ENCODE measurements at regions not wholly inside any gene's neighbourhood (a gene's known extent, or its start where the extent isn't known, plus 50 kb on each side); places are given as distances from the start of the nearest gene placed in this dataset.

DNA sequence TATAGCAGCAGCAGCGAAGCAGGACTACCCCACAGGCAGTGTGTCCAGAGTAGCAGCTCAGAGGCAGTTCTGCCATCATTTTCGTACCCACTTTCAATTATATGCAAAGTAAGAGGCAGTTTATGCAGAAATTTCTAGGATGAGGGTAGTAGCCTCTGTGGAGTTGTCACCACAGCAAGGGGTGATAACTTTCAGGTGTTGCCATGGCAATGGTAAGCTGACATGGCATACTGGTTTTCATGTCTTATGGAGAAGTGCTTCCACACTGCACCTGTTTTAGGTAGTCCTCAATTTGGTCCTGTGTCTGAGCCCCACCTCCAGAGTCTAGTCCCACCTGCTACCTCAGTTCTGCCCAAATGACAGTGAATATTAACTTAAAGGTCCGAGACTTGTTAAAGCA is 133.3 kb upstream of the SYT6 start:
- Histone ChIP-seq H4K91ac (ENCODE audit: insufficient read depth, low read depth, low read length) (no peak overlapping the region), H3K14ac (replicated peaks; ENCODE audit: low read depth, low read length) (no peak overlapping the region), H2AK5ac (ENCODE audit: low read depth, low read length) (no peak overlapping the region), H3K27ac (ENCODE audit: insufficient read depth, low read length) (no peak overlapping the region), H3K4me1 (ENCODE audit: control insufficient read depth, insufficient read depth, low read length) (peaks cover 2% of the 10 kb centered on the region; the same call in 1 of the 2 replicates), H3K27me3 (ENCODE audit: control insufficient read depth, insufficient read depth, low read length) (peaks cover 11% of the 10 kb centered on the region; the same call in 1 of the 2 replicates), H3K36me3 (ENCODE audit: control insufficient read depth, insufficient read depth, low read length) (no peaks in the 10 kb centered on the region), H2AK9ac (replicated peaks; ENCODE audit: low read depth, low read length, poor library complexity) (no peak overlapping the region), H3K4me2 (ENCODE audit: low read depth, low read length) (no peak overlapping the region), H3K9me3 (ENCODE audit: control insufficient read depth, insufficient read depth, low read length) (no peaks in the 10 kb centered on the region), H2AFZ (replicated peaks; ENCODE audit: low read length, poor library complexity) (no peak overlapping the region), H4K8ac (ENCODE audit: low read depth in 2 of 2, low read length in 2 of 2) (no peak overlapping the region), H3K79me1 (ENCODE audit: low read depth in 1 of 2, low read length in 2 of 2) (no peaks in the 10 kb centered on the region), H3K4me3 (ENCODE audit: insufficient read depth, low read depth, low read length) (no peak overlapping the region), H4K20me1 (ENCODE audit: insufficient read depth, low read length) (no peaks in the 10 kb centered on the region), H3K4ac (ENCODE audit: low read depth, low read length) (no peak overlapping the region), H3K56ac (ENCODE audit: extremely low read depth, insufficient read depth, low read length) (no peak overlapping the region), H2BK20ac (ENCODE audit: low read depth, low read length) (no peak overlapping the region), H4K5ac (ENCODE audit: low read depth, low read length) (no peak overlapping the region), H3K9me1 (ENCODE audit: insufficient read depth, low read length) (no peaks in the 10 kb centered on the region), H2BK15ac (ENCODE audit: low read depth, low read length) (no peak overlapping the region), H2BK120ac (ENCODE audit: low read depth, low read length) (no peak overlapping the region), H2BK5ac (ENCODE audit: low read depth, low read length, poor library complexity, severe bottlenecking) (no peak overlapping the region), H3K18ac (ENCODE audit: low read depth, low read length) (no peak overlapping the region), H3K23ac (ENCODE audit: low read depth, low read length) (no peak overlapping the region), H3K9ac (ENCODE audit: low read depth, low read length) (no peak overlapping the region)
- BruUV-seq (replicated peaks): no TSS peak
- ChIA-PET CTCF (no interaction called here), POLR2A (ENCODE audit: unreplicated experiment) (no interaction called here)
- no peak for ATAC-seq (ENCODE audit: low read depth)
- dilution Hi-C loops (cut with HindIII; ENCODE audit: low sequenced_read_pairs, unreplicated experiment) (no loop called here), in situ Hi-C loops (cut with MboI; ENCODE audit: low sequenced_read_pairs) (loop anchor here (25.0 kb wide), 1 partner anchor 425 kb away; the partner anchor contains the start of gene PTPN22), intact Hi-C loops (cut with micrococcal nuclease) (no loop called here)
- WGBS, 2 experiments (ENCODE audit: extremely low coverage in 2 of 2, insufficient read length in 1 of 2): no CpG with 5 or more reads among the region's 3 CpGs
- no peak for TF ChIP-seq POLR2A (IDR thresholded peaks at IDR 0.05; ENCODE audit: low read depth, low read length)
- TF ChIP-seq CEBPB (IDR thresholded peaks at IDR 0.05; ENCODE audit: low read depth, low read length): no peak
- TF ChIP-seq MXI1 (IDR thresholded peaks at IDR 0.05; ENCODE audit: borderline replicate concordance, low read depth, low read length): no peak
- no peak for TF ChIP-seq MAFK (IDR thresholded peaks at IDR 0.05; ENCODE audit: low read depth, low read length)
- no peak for TF ChIP-seq NFE2L2 (IDR thresholded peaks at IDR 0.05; ENCODE audit: low read depth, low read length)
- TF ChIP-seq, protein P1, sequence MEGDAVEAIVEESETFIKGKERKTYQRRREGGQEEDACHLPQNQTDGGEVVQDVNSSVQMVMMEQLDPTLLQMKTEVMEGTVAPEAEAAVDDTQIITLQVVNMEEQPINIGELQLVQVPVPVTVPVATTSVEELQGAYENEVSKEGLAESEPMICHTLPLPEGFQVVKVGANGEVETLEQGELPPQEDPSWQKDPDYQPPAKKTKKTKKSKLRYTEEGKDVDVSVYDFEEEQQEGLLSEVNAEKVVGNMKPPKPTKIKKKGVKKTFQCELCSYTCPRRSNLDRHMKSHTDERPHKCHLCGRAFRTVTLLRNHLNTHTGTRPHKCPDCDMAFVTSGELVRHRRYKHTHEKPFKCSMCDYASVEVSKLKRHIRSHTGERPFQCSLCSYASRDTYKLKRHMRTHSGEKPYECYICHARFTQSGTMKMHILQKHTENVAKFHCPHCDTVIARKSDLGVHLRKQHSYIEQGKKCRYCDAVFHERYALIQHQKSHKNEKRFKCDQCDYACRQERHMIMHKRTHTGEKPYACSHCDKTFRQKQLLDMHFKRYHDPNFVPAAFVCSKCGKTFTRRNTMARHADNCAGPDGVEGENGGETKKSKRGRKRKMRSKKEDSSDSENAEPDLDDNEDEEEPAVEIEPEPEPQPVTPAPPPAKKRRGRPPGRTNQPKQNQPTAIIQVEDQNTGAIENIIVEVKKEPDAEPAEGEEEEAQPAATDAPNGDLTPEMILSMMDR (conservative IDR thresholded peaks at IDR 0.05; ENCODE audit: low read depth, low read length): no peak
- TF ChIP-seq MAZ (IDR thresholded peaks at IDR 0.05; ENCODE audit: borderline replicate concordance, low read depth, low read length): no peak
- no peak for TF ChIP-seq BHLHE40 (IDR thresholded peaks at IDR 0.05; ENCODE audit: low read depth, low read length)
- TF ChIP-seq, protein P2, sequence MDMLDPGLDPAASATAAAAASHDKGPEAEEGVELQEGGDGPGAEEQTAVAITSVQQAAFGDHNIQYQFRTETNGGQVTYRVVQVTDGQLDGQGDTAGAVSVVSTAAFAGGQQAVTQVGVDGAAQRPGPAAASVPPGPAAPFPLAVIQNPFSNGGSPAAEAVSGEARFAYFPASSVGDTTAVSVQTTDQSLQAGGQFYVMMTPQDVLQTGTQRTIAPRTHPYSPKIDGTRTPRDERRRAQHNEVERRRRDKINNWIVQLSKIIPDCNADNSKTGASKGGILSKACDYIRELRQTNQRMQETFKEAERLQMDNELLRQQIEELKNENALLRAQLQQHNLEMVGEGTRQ (IDR thresholded peaks at IDR 0.05; ENCODE audit: low read depth, low read length): no peak
- TF ChIP-seq FOS (IDR thresholded peaks at IDR 0.05; ENCODE audit: low read depth, low read length): no peak
- no peak for TF ChIP-seq SMC3 (IDR thresholded peaks at IDR 0.05; ENCODE audit: low read depth, low read length)
- no peak for TF ChIP-seq RAD21 (IDR thresholded peaks at IDR 0.05; ENCODE audit: low read length)
- no peak for TF ChIP-seq RFX5 (IDR thresholded peaks at IDR 0.05; ENCODE audit: low read depth, low read length)
- TF ChIP-seq RCOR1 (IDR thresholded peaks at IDR 0.05; ENCODE audit: insufficient replicate concordance, low read length): no peak
- TF ChIP-seq CHD1 (IDR thresholded peaks at IDR 0.05; ENCODE audit: low read depth, low read length): no peak
- no peak for DNase-seq

Data from IMR-90 (cell line).